ENCODE measurements at regions not wholly inside any gene's neighbourhood (a gene's known extent, or its start where the extent isn't known, plus 50 kb on each side); places are given as distances from the start of the nearest gene placed in this dataset.

DNA sequence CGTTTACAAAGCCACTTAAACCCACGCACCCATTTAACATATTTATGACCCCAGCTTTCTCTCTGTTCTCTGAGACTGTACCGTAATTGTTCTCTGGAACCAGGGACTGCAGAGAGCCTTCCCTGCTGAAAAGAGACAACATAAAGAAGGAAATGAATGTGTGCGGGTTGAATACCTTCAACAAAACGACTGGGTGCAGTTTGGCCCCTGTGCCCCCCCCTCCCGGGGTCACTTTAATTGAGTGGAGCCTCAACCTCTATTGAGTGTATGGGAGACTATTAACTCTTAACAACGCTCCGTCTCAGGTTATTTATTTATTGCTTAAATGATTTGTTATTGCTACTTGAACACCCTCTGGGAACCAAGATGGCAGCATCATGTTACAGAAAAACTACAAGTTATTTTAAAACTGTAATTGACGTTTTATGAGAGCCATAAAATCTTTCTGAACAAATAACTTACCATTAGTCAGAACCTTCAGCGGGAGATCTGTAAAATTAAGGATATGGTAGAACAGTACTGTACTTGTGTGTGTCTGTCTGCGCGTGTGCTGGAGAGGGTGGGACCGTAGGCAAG is 70.6 kb downstream of the GAS1 start:
- H3K9me3 ChIP-seq, result no peaks in the 10 kb centered on the region
- no peak overlapping the region for H3K27ac ChIP-seq
- intact Hi-C loops (cut with DNase I), result no loop called here
- H3K36me3 ChIP-seq, result no peaks in the 10 kb centered on the region
- no peak for ATAC-seq
- no peaks in the 10 kb centered on the region for H3K4me1 ChIP-seq
- no peak for DNase-seq
- peaks cover 10% of the 10 kb centered on the region for H3K27me3 ChIP-seq
- TF ChIP-seq, protein P1, sequence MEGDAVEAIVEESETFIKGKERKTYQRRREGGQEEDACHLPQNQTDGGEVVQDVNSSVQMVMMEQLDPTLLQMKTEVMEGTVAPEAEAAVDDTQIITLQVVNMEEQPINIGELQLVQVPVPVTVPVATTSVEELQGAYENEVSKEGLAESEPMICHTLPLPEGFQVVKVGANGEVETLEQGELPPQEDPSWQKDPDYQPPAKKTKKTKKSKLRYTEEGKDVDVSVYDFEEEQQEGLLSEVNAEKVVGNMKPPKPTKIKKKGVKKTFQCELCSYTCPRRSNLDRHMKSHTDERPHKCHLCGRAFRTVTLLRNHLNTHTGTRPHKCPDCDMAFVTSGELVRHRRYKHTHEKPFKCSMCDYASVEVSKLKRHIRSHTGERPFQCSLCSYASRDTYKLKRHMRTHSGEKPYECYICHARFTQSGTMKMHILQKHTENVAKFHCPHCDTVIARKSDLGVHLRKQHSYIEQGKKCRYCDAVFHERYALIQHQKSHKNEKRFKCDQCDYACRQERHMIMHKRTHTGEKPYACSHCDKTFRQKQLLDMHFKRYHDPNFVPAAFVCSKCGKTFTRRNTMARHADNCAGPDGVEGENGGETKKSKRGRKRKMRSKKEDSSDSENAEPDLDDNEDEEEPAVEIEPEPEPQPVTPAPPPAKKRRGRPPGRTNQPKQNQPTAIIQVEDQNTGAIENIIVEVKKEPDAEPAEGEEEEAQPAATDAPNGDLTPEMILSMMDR (IDR thresholded peaks at IDR 0.05), result no peak
- H3K4me3 ChIP-seq, result no peak overlapping the region

GRCh38 chr9:86868616-86869015 is 78.7 kb downstream of the GAS1 start:
- H3K36me3 ChIP-seq, result no peaks in the 10 kb centered on the region
- no peak overlapping the region for H3K4me3 ChIP-seq
- H3K27ac ChIP-seq, result no peak overlapping the region
- DNase-seq, result no peak
- TF ChIP-seq, protein P1 (IDR thresholded peaks at IDR 0.05), result no peak
- no peak for ATAC-seq
- intact Hi-C loops (cut with DNase I), result no loop called here
- no peaks in the 10 kb centered on the region for H3K4me1 ChIP-seq
- peaks cover 8% of the 10 kb centered on the region for H3K27me3 ChIP-seq
- H3K9me3 ChIP-seq, result no peaks in the 10 kb centered on the region

GRCh38 chr9:86867804-86868313 is 79.4 kb downstream of the GAS1 start:
- Histone ChIP-seq H3K4me3 (no peak overlapping the region), H3K36me3 (no peaks in the 10 kb centered on the region), H3K27me3 (peaks cover 8% of the 10 kb centered on the region), H3K9me3 (no peaks in the 10 kb centered on the region), H3K27ac (no peak overlapping the region), H3K4me1 (no peaks in the 10 kb centered on the region)
- ATAC-seq (no peak), DNase-seq (no peak)
- TF ChIP-seq, protein P1 (IDR thresholded peaks at IDR 0.05), result no peak
- intact Hi-C loops (cut with DNase I), result no loop called here

GRCh38 chr9:86865952-86866351 is 81.4 kb downstream of the GAS1 start:
- H3K27ac ChIP-seq, result no peak overlapping the region
- no peaks in the 10 kb centered on the region for H3K9me3 ChIP-seq
- TF ChIP-seq, protein P1 (IDR thresholded peaks at IDR 0.05), result no peak
- intact Hi-C loops (cut with DNase I), result no loop called here
- DNase-seq, result no peak
- no peaks in the 10 kb centered on the region for H3K4me1 ChIP-seq
- peaks cover 8% of the 10 kb centered on the region for H3K27me3 ChIP-seq
- H3K4me3 ChIP-seq, result no peak overlapping the region
- no peak for ATAC-seq
- no peaks in the 10 kb centered on the region for H3K36me3 ChIP-seq

GRCh38 chr9:86860006-86860405 is 87.3 kb downstream of the GAS1 start:
- ATAC-seq, result no peak

More at GRCh38 chr9:86860006-86860405, 87.3 kb downstream of the GAS1 start:
- Histone ChIP-seq H3K4me1 (no peaks in the 10 kb centered on the region), H3K27ac (no peak overlapping the region), H3K9me3 (no peaks in the 10 kb centered on the region), H3K36me3 (no peaks in the 10 kb centered on the region), H3K4me3 (no peak overlapping the region), H3K27me3 (peaks cover 11% of the 10 kb centered on the region)
- TF ChIP-seq, protein P1 (IDR thresholded peaks at IDR 0.05), result no peak
- intact Hi-C loops (cut with DNase I), result no loop called here
- no peak for DNase-seq

All from upper lobe of right lung (tissue), 1 donor.